H1 (cell line): ENCODE measurements at regions not wholly inside any gene's neighbourhood (a gene's known extent, or its start where the extent isn't known, plus 50 kb on each side); places are given as distances from the start of the nearest gene placed in this dataset.

Source experiments
- NANOG ChIP-seq: IDR thresholded peaks from 2 replicates; pipeline ENCODE4 v1.6.1; 2011; ENCODE audit warnings: low read length, low read depth, mild to moderate bottlenecking, inconsistent platforms; ENCODE audit not compliant: insufficient read depth, poor library complexity, severe bottlenecking
- RBBP5 ChIP-seq: IDR thresholded peaks from 2 replicates; pipeline ENCODE4 v1.7.1; 2012; ENCODE audit warnings: low read depth, mild to moderate bottlenecking, inconsistent platforms, low read length, moderate library complexity, borderline replicate concordance
- SIN3A ChIP-seq, 2 experiments: IDR thresholded peaks in 1 of 2; conservative IDR thresholded peaks in 1 of 2; 2 replicates each; pipeline ENCODE4 v1.6.1; 2011 to 2012; ENCODE audit warnings: low read length in 2 of 2, improper control_type of control experiment in 1 of 2, low read depth in 1 of 2, mild to moderate bottlenecking in 1 of 2
- SIX5 ChIP-seq: IDR thresholded peaks from 2 replicates; pipeline ENCODE4 v1.6.1; 2011; ENCODE audit warnings: mild to moderate bottlenecking, low read depth, low read length
- TEAD4 ChIP-seq: IDR thresholded peaks from 2 replicates; pipeline ENCODE4 v1.6.1; 2012; ENCODE audit warnings: low read depth, low read length, inconsistent platforms, mixed read lengths
- TF ChIP-seq, protein P1 (sequence below), 3 experiments: IDR thresholded peaks; 1 replicate in 2 of 3; 2 replicates in 1 of 3; pipeline versions ENCODE4 v1.5.1 to v1.6.1; 2011; ENCODE audit warnings: low read length in 3 of 3, mild to moderate bottlenecking in 3 of 3, inconsistent platforms in 2 of 3, low read depth in 1 of 3, moderate library complexity in 1 of 3; ENCODE audit not compliant: insufficient read depth in 1 of 3; ENCODE audit errors: control extremely low read depth in 1 of 3
- TF ChIP-seq, protein P2 (sequence below): IDR thresholded peaks from 2 replicates; pipeline ENCODE4 v1.6.1; 2012; ENCODE audit warnings: inconsistent platforms

DNA sequence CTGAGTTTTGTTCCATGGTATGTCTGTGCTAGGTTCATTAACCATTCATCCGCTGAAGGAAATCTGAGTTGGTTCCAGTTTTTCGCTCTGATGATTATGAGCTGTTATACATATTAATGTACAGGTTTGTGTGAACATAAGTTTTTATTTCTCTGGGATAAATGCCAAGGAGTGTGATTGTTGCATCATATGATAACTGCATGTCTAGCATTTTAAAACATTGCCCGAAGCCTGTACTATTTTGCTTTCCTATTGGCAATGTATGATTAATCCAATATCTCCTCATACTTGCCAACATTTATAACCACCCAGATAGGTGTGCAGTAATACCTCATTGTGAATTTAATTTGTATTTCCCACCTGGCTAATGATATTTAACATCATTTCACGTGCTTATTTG lies 322.7 kb downstream of the ZNF326 start (continued):
- TF ChIP-seq RBBP5 = no peak
- TF ChIP-seq, protein P1, sequence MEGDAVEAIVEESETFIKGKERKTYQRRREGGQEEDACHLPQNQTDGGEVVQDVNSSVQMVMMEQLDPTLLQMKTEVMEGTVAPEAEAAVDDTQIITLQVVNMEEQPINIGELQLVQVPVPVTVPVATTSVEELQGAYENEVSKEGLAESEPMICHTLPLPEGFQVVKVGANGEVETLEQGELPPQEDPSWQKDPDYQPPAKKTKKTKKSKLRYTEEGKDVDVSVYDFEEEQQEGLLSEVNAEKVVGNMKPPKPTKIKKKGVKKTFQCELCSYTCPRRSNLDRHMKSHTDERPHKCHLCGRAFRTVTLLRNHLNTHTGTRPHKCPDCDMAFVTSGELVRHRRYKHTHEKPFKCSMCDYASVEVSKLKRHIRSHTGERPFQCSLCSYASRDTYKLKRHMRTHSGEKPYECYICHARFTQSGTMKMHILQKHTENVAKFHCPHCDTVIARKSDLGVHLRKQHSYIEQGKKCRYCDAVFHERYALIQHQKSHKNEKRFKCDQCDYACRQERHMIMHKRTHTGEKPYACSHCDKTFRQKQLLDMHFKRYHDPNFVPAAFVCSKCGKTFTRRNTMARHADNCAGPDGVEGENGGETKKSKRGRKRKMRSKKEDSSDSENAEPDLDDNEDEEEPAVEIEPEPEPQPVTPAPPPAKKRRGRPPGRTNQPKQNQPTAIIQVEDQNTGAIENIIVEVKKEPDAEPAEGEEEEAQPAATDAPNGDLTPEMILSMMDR (IDR thresholded peaks at IDR 0.05; ENCODE audit: control extremely low read depth in 1 of 3, insufficient read depth in 1 of 3, low read depth in 1 of 3, low read length in 3 of 3) = no peak
- no peak for TF ChIP-seq TEAD4
- TF ChIP-seq SIX5 = no peak
- no peak for TF ChIP-seq NANOG
- TF ChIP-seq, protein P2, sequence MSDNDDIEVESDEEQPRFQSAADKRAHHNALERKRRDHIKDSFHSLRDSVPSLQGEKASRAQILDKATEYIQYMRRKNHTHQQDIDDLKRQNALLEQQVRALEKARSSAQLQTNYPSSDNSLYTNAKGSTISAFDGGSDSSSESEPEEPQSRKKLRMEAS = no peak
- no peak for TF ChIP-seq SIN3A (conservative IDR thresholded peaks at IDR 0.05 in 1 of 2, IDR thresholded peaks at IDR 0.05 in 1 of 2; ENCODE audit: low read depth in 1 of 2, low read length in 2 of 2)
- TF ChIP-seq, all 59 proteins: peak for 0
